HG03342 (cell line): ENCODE measurements at regions not wholly inside any gene's neighbourhood (a gene's known extent, or its start where the extent isn't known, plus 50 kb on each side); places are given as distances from the start of the nearest gene placed in this dataset.

Source experiments
- ATAC-seq: cut with Tn5 transposase; IDR thresholded peaks from one replicate; pipeline ENCODE4 v1.9.1; 2021; ENCODE audit warnings: mild to moderate bottlenecking, moderate library complexity; ENCODE audit not compliant: unreplicated experiment

DNA sequence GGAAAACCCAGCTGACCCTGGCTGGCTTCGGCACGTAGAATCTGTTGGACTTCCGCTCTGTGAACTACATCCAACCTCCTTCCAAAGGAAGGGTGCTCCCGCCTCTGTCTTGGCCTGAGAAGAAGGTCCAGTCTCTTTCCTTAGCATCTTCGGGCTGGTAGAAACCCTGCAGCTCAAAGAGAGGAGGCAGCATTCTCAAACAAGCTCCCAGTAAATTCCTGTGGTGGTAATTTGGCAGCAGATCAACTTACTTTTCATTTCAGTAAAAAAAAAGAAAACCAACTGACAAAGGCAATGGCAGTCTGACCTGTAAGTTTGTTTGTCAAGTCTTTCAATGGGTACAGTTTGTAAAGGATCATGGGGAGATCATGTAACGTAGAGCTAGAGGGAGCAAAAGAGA is 176.7 kb downstream of the MED10 start:
- no peak for ATAC-seq

DNA sequence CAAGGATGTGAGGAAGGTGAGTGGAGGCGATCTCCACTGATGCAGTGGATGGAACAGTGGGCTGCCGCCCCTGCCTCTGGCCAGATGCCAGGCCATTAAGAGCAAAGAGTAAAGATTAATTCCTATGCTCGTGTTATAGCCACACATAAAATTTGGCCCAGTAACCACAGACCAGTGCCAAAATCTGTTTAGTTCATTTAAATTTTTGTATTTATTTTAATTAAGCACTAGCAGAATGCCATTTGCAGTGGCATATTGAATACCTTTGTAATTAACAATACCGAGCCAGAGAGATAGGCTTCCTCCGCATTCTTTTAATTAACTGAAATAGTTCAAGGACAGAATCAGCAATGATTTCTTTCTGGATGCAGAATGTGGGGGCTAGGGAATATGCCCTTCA is 179.8 kb downstream of the MED10 start:
- ATAC-seq = no peak

DNA sequence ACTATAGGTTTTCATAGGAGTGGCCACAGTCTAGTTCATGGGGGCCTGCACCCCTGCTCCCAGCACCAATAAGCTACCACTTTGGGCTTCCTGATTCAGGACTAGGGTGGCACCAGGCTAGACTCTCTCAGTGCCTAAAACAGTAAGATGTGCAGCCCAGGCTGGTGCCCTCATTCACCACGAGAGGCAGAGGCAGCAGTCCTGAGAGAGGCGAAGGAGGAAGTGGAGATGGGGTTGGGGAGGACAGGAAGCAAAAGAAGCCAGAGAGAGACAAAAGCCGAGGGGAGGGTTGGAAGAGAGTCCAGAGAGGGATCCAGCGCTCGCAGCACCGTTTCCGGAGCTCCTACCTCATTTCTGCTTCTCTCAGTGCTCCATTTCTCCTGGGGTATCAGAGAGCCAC is 180.9 kb downstream of the MED10 start:
- peak; percentile 49 for ATAC-seq

DNA sequence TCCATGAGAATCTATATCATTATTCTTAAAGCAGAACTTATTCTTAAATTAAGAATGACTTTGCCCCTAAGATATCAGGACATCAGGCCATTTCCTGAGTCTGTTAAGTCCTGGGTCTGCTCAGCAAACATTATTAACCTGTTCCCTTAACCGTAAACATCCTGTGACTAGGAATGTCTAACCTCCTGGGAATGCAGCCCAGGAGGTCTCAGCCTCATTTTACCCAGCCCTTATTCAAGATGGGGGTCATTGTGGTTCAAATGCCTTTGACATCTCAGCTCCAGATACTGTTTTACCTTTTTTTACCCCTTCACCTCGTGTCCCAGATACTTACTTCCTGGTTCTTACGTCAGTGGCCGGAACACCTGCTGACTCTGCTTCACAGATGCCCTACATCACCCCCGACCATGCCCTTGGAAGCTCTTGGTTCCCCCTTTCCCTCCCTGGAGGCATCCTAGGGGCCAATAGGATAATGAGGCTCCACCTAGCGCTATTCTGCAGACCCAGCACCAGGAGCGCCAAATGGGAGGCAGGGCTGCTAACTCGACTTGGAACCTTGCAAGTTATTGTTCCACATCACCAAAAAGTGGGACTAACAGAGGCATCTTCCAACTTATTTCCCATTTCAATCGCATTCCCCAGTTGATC is 182.5 kb downstream of the MED10 start:
- no peak for ATAC-seq

DNA sequence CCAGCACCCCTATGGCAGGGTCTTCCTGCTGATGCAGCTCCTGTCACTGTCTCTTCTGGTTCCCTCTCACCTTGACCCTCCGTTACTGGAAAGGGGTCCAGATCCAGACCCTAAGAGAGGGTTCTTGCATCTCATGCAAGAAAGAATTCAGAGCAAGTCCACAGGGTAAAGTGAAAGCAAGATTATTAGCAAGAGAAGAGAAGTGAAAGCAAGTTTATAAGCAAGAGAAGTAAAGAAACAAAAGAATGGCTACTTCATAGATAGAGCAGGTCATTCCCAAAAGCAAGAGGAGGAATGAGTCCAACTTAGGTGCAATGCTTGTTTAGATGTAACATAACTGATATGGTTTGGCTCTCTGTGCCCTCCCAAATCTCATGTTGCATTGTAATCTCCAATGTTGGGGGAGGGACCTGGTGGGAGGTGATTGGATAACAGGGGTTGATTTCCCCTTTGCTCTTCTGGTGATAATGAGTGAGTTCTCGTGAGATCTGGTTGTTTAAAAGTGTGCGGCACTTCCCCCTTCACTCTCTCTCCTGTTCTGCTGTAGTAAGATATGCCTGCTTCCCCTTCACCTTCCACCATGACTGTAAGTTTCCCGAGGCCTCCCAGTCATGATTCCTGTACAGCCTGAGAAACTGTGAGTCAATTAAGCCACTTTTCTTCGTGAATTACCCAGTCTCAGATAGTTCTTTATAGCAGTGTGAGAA is 183.3 kb downstream of the MED10 start:
- peak; percentile 47 for ATAC-seq

DNA sequence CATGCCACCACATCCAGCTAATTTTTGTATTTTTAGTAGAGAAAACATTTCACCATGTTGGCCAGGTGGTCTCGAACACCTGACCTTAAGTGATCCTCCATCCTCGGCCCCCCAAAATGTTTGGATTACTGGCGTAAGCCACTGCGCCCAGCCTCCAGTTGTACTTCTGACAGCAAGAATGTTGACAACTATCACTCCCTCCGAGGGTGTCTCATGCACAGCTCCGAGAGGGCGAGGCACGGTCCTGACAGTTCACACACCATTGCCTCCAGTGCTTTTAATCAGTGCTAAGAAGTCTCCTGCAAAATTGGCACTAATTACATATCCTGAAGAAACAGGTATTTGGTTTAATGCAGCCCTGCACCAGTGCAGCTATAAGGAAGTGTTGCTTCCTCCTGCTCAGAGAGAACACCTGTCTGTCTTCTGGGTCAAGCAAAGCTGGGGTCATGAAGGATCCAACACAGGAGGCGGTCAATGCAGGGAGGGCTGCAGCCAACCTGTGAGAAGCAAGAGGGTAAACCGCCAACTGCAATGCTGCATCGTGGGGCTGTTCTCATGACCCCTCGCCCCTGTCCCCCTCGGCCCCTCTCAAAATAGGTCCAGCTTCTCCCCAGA is 184.0 kb downstream of the MED10 start:
- no peak for ATAC-seq

DNA sequence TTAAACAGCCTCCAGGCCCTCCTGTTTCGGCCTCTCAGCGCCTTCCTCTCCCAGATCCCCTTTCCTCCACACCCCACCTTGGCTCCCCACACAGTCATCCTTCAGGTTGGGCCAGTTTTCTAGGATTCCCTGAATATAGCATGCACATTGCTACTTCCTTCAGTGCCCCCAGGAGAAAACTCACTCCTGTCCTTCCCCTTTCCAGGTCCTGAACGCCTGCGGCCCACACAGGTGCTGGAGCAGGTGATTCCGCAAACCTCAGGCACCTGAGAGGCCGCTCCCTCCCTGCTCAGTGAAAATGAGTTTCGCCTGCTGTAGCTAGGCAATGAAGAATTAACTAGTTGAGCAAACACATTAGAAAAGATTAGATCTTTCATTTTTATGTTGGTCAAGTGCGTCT is 185.0 kb downstream of the MED10 start:
- no peak for ATAC-seq

DNA sequence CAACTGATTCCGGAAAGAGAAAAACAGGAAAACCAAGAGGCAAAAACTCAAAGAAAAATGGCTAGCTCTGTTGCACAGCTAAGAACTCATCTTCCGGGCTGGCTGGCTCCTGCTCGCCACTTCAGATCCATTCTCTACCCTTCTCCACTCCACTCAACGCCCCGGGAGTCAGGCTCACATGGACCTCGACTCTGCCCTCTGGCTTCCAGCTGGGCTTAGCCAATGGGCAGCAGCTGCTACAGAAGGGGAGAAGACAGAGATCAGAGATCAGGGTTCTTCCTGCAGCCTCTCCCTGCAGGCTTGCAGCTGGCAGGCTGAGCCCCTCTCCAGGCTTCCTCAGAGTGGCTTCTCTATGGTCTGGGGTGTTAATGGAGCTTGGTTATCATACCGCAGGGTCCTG is 187.5 kb downstream of the MED10 start:
- no peak for ATAC-seq

DNA sequence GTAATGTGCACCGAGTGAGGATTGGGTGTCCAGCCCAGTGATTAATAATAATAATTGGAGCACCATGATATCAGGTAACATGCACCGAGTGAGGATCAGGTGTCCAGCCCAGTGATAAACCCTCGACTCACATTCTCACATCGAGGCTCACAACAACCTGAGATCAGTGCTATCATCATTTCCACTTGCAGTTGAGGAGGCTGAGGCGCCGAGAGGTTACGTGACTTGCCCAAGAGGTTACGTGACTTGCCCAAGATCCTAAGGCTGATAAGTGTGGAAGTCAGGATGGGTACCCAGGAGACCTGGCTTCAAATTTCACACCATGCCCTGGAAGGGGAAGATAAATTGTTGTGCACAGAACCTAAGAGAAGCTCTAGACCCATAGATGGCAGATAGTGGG is 189.4 kb downstream of the MED10 start:
- no peak for ATAC-seq

DNA sequence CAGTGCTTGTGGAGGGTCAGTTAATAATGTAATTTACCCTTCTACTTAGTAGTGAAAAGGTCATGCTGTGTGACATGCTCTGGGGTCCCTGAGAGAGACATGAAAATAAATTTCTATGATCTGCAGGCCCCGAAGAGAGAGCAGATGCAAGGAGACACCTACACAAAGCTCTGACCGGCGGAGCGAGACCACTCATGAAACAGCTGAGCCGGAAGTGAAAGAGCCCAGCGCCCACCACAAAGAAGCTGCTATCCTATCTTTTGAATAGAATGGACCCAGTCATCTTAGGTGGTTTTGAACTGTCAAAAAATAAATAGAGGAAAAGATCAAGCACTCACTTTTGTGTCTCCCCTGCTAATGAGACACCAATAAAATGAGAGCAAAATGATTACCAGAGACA is 190.0 kb downstream of the MED10 start:
- ATAC-seq = peak; percentile 99

DNA sequence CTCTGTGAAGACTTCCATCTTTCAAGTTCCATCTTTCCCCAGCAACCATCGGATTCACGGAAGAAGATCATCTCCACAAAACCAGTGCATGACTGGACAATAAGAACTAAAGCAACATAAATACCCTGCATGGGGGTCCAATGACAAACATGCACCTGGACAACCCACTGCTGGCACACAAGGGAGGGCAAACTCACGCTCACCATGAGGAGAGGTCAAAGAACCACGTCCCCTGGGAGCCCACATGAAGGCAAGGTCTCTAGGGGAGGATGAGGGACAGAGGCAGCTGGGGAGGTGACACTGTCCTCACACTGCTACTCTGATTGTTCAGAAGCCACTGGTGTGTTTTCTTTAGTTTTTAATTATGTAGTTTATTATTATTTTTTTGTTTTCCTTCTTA is 190.8 kb downstream of the MED10 start:
- no peak for ATAC-seq

DNA sequence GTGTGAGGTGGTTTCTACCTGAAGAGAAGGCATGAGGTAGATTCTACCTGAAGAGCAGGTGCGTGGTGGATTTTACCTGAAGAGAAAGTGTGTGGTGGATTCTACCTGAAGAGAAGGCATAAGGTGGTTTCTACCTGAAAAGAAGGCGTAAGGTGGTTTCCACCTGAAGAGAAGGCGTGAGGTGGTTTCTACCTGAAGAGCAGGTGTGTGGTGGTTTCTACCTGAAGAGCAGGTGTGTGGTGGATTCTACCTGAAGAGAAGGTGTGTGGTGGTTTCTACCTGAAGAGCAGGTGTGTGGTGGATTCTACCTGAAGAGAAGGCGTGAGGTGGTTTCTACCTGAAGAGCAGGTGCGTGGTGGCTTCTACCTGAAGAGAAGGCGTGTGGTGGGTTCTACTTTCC is 192.8 kb downstream of the MED10 start:
- ATAC-seq = no peak

DNA sequence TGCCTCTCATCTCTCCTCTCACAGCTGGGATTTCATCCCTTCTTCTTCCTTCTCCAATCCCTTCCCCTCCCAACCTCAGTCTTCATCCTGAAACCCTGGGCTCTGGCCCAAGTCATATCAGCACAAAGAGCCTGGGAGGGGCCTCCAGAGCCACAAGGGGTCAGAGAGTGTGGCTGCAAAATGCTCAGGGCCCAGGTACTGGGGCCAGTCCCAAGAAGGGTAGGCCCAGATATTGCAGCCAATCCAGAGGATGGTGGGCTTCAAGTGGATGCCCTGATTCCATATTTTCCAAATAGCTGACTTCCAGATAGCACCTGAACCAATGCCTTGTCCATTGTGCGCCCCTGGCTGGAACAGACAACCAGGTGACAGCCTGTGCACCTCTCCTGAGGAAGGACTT is 193.9 kb downstream of the MED10 start:
- no peak for ATAC-seq

DNA sequence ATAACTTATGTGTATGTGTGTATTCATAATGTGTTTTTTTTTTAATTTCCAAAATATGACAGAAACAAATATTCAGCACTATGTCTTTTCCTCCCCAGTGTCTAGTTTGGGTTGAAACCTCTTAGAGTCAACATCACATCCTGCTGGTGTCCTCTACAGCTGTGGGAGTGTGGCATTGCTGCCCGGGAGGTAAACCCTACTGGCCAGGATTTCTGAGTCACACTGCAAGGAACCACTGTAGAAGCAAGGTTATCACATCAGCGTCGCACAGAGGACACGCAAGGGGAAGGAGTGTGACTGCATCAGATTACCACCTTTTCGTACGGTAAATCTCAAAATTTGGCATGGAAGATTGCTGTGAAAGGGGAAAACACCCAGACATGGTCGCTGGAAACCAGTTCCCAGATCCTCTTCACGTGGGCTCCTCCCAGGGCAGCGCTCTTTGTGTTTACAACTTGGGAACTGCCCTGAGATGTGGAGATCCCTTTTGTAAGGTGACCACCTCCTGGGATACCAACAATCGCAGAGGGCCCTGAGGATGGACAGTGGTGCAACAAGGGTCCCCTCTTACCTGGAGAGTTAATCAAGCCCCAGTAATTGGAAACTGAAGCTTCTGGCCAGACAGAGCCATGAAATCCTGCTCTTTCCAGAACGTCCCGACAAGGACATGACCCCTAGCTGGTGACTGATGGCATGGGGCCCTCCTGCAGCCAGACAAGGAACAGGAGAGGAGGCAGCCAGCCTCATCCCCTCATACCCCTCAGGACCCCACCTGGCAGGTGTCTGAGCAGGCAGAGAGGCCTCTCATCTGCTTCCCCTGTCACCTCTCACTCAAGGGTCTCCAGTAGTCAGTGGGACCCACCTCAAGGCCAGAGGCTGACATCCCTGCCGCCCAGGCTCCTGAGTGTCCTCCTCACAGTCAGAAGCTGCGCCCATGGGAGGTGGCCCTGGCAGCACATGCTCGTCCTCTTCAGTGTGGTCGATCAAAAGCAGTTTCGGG is 194.7 kb downstream of the MED10 start:
- no peak for ATAC-seq

DNA sequence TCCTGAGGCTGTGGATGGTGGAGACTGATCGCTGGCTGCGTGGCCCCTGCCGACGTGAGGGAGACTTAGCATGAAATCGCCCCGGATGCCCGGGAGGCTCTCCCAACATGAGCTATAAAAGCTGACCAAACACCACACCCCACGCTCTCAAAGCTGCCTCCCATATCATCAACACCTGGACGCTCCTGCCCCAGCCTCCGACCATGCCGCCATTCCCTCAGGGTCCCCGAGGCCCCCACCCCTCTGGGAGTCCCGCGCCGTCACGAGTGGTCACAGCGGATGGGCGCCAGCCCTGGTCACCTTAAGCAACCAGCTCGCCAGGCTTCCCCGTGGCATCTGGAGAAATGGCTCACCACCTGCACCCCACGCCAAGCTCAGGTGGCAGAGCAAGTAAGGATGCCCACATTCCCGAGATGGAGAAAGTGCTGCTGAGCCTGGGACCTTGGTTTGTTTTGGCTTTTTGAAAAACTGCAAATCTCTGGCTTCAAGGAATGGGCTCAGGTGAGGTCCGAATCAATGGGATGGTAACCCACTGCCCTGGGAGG is 196.0 kb downstream of the MED10 start:
- ATAC-seq = no peak

DNA sequence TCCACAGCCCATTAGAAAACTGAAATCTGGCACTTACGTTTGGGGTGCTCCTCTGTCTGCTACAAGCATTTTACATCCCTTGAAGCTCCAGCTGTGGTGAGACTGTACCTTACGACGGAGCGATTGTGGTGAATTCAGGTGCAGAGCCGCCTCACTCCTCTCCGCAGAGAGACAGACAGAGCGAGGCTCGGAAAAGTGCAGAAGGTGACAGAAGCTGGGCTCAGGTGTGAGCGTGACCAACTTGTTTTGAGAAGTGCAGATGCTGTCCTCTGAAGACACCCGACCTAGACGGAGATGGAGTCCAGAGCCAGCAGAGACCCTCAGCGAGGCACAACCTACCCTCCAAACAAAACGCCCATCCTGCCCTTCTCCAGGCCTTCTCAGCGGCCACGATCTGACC is 196.5 kb downstream of the MED10 start:
- ATAC-seq = no peak

DNA sequence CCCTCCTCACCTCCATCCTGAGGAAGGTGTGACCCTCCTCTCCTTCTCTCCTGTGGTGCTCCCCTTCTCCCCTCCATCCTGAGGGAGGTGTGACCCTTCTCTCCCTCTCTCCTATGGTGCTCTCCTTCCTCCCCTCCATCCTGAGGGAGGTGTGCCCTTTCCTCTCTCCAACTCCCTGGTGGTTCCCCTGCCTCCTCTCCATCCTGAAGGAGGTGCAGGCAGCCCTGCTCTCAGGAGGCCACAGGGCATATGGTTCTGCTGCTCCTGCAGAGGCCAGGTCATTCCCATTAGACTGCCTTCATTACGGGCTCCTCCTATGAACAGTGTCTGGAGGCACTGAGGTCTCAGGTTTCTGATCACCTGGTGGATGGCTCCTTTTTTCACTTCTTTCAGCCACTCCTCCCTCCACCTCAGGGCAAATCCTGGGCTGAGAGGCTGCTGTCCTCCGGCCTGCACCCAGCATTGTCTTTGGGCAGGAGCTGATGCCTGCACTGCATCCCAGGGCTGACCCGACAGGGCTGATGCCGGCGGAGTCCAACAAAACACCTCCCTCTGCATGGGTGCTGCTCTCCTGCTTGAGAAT is 197.1 kb downstream of the MED10 start:
- no peak for ATAC-seq

DNA sequence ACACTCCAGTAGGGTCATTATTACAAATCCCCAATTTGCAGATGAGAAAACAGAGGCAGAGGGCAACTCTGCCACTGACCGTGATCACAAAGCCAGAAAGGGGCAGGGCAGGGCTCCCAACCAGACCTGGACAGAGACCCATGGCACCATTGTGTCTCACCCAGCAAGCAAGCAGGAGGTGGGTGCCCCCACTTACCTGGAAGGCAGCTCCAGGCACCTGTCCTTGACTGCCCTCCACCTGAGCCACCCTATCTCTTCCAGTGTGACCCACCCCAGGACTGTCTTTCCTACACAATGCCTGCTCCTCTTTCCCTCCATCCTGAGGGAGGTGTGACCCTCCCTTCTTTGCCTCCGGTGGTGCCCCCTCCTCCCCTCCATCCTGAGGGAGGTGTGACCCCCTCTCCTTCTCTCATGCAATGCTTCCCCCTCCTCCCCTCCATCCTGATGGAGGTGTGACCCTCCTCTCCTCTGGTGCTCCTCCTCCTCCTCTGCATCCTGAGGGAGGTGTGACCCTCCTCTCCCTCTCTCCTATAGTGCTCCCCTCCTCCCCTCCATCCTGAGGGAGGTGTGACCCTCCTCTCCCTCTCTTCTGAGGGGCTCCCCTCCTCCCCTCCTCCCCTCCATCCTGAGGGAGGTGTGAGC is 198.0 kb downstream of the MED10 start:
- ATAC-seq = no peak

DNA sequence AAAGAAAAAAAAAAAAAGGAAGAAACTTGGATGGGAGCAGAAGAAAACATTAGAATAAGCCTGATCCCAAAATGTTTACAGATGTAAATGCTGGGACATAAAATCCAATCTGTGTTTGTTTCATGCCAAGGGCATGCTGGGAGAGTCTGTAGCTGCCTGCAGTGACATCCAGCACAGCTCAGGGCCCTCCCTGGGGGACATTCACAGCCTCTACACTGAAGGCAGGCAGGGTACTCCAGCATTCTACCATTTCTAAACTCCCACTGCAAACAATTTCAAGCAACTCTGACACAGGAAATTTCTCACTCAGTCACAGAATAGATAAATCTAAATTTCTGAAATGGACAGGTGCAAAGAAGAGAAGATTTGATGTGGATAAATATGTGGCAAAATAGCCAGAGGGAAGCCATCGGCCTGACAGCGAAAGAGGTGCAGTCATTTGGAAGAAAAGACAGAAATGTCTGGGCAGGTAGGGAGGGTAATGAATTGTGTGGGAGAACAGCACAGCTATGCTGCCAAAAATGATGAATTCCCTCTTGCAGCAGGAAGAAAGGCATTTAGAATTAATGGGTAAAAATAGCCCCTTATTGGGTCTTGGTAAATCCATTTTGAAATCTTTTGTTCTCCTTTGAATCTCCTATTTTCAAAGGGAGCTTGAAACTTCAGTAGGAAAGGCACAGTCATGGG is 199.4 kb downstream of the MED10 start:
- no peak for ATAC-seq

DNA sequence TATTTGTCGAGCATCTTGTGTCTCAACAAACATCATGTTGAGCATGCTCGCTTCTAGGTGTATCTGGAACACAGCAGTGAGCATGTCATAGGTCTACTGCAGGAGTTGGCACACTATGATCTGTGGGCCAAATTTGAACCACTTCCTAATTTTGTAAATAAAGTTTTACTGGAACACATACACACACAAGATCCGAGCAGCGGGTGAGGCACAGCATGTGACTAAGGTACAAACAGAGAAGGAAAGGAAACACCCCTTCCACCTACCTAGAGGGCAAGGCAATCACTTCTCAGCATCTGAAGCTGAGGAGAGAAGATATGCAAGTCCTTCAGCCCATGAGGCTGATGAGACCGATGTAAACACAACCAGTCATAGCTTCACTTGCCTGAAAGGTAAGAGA is 200.4 kb downstream of the MED10 start:
- no peak for ATAC-seq
